ENCODE measurements at regions not wholly inside any gene's neighbourhood (a gene's known extent, or its start where the extent isn't known, plus 50 kb on each side); places are given as distances from the start of the nearest gene placed in this dataset.
"Not testable (repeated sequence)": the region's sequence is repeated elsewhere in the genome, so short reads cannot be mapped to it uniquely, and the experiment has no call there.

- no peak overlapping the region for H3K27ac ChIP-seq
- H3K9ac ChIP-seq = no peak overlapping the region
- no peaks in the 10 kb centered on the region for H3K4me1 ChIP-seq (ENCODE audit: low read depth, poor library complexity, severe bottlenecking)
- H3K4me2 ChIP-seq = no peak overlapping the region
- no peak overlapping the region for H2AFZ ChIP-seq (ENCODE audit: low read depth)
- H3K36me3 ChIP-seq (ENCODE audit: insufficient read depth) = no peaks in the 10 kb centered on the region
- H4K20me1 ChIP-seq (ENCODE audit: insufficient read depth) = no peaks in the 10 kb centered on the region
- H3K27me3 ChIP-seq (ENCODE audit: insufficient read depth, low read depth) = no peaks in the 10 kb centered on the region
- TF ChIP-seq CTCF (conservative IDR thresholded peaks at IDR 0.05; ENCODE audit: low read depth, low read length) = no peak
- H3K79me2 ChIP-seq (ENCODE audit: insufficient read depth, low read depth) = no peaks in the 10 kb centered on the region
- no peak overlapping the region for H3K4me3 ChIP-seq (IDR thresholded peaks at IDR 0.05; ENCODE audit: insufficient read depth, low read depth, low read length)
Measured at GRCh38 chr1:111063595-111063994, 76.3 kb downstream of the DRAM2 start.

- Histone ChIP-seq H2AFZ (ENCODE audit: low read depth) (no peak overlapping the region), H4K20me1 (ENCODE audit: insufficient read depth) (no peaks in the 10 kb centered on the region), H3K36me3 (ENCODE audit: insufficient read depth) (no peaks in the 10 kb centered on the region), H3K27me3 (ENCODE audit: insufficient read depth, low read depth) (no peaks in the 10 kb centered on the region), H3K4me2 (no peak overlapping the region), H3K27ac (no peak overlapping the region), H3K9ac (no peak overlapping the region), H3K4me3 (IDR thresholded peaks at IDR 0.05; ENCODE audit: insufficient read depth, low read depth, low read length) (no peak overlapping the region), H3K79me2 (ENCODE audit: insufficient read depth, low read depth) (no peaks in the 10 kb centered on the region), H3K4me1 (ENCODE audit: low read depth, poor library complexity, severe bottlenecking) (no peaks in the 10 kb centered on the region)
- TF ChIP-seq CTCF (conservative IDR thresholded peaks at IDR 0.05; ENCODE audit: low read depth, low read length) = no peak
Measured at GRCh38 chr1:111062624-111063023, 77.3 kb downstream of the DRAM2 start.

GRCh38 chr1:111062081-111062480 lies 77.8 kb downstream of the DRAM2 start:
- H4K20me1 ChIP-seq (ENCODE audit: insufficient read depth) = no peaks in the 10 kb centered on the region
- no peak overlapping the region for H2AFZ ChIP-seq (ENCODE audit: low read depth)
- H3K4me1 ChIP-seq (ENCODE audit: low read depth, poor library complexity, severe bottlenecking) = no peaks in the 10 kb centered on the region
- TF ChIP-seq CTCF (conservative IDR thresholded peaks at IDR 0.05; ENCODE audit: low read depth, low read length) = no peak
- H3K36me3 ChIP-seq (ENCODE audit: insufficient read depth) = no peaks in the 10 kb centered on the region
- no peaks in the 10 kb centered on the region for H3K27me3 ChIP-seq (ENCODE audit: insufficient read depth, low read depth)
- H3K9ac ChIP-seq = no peak overlapping the region
- H3K4me2 ChIP-seq = no peak overlapping the region
- no peak overlapping the region for H3K27ac ChIP-seq
- no peak overlapping the region for H3K4me3 ChIP-seq (IDR thresholded peaks at IDR 0.05; ENCODE audit: insufficient read depth, low read depth, low read length)
- no peaks in the 10 kb centered on the region for H3K79me2 ChIP-seq (ENCODE audit: insufficient read depth, low read depth)

- Histone ChIP-seq H3K9ac (no peak overlapping the region), H3K79me2 (ENCODE audit: insufficient read depth, low read depth) (no peaks in the 10 kb centered on the region), H2AFZ (ENCODE audit: low read depth) (no peak overlapping the region), H4K20me1 (ENCODE audit: insufficient read depth) (no peaks in the 10 kb centered on the region), H3K4me2 (no peak overlapping the region), H3K36me3 (ENCODE audit: insufficient read depth) (no peaks in the 10 kb centered on the region), H3K4me1 (ENCODE audit: low read depth, poor library complexity, severe bottlenecking) (no peaks in the 10 kb centered on the region), H3K27me3 (ENCODE audit: insufficient read depth, low read depth) (no peaks in the 10 kb centered on the region), H3K4me3 (IDR thresholded peaks at IDR 0.05; ENCODE audit: insufficient read depth, low read depth, low read length) (no peak overlapping the region), H3K27ac (no peak overlapping the region)
- no peak for TF ChIP-seq CTCF (conservative IDR thresholded peaks at IDR 0.05; ENCODE audit: low read depth, low read length)
Measured at GRCh38 chr1:111054656-111055055, 85.2 kb downstream of the DRAM2 start.

GRCh38 chr1:111052246-111052645 lies 87.6 kb downstream of the DRAM2 start:
- Histone ChIP-seq H3K9ac (no peak overlapping the region), H2AFZ (ENCODE audit: low read depth) (no peak overlapping the region), H4K20me1 (ENCODE audit: insufficient read depth) (no peaks in the 10 kb centered on the region), H3K27ac (no peak overlapping the region), H3K27me3 (ENCODE audit: insufficient read depth, low read depth) (no peaks in the 10 kb centered on the region), H3K4me2 (no peak overlapping the region), H3K79me2 (ENCODE audit: insufficient read depth, low read depth) (no peaks in the 10 kb centered on the region), H3K36me3 (ENCODE audit: insufficient read depth) (no peaks in the 10 kb centered on the region), H3K4me1 (ENCODE audit: low read depth, poor library complexity, severe bottlenecking) (no peaks in the 10 kb centered on the region), H3K4me3 (IDR thresholded peaks at IDR 0.05; ENCODE audit: insufficient read depth, low read depth, low read length) (no peak overlapping the region)
- no peak for TF ChIP-seq CTCF (conservative IDR thresholded peaks at IDR 0.05; ENCODE audit: low read depth, low read length)

GRCh38 chr1:111048253-111048652 lies 84.5 kb upstream of the LRIF1 start:
- H3K9ac ChIP-seq; H3K27me3 ChIP-seq (ENCODE audit: insufficient read depth, low read depth); H3K36me3 ChIP-seq (ENCODE audit: insufficient read depth); H3K4me1 ChIP-seq (ENCODE audit: low read depth, poor library complexity, severe bottlenecking); H3K4me2 ChIP-seq; H4K20me1 ChIP-seq (ENCODE audit: insufficient read depth); H3K27ac ChIP-seq; H2AFZ ChIP-seq (ENCODE audit: low read depth); H3K4me3 ChIP-seq (IDR thresholded peaks at IDR 0.05; ENCODE audit: insufficient read depth, low read depth, low read length); H3K79me2 ChIP-seq (ENCODE audit: insufficient read depth, low read depth): not testable (repeated sequence)

All from KMS-11 (cell line).